Upper lobe of left lung (tissue), 4 donors: ENCODE measurements at regions not wholly inside any gene's neighbourhood (a gene's known extent, or its start where the extent isn't known, plus 50 kb on each side); places are given as distances from the start of the nearest gene placed in this dataset.
"Not testable (repeated sequence)": the region's sequence is repeated elsewhere in the genome, so short reads cannot be mapped to it uniquely, and the experiment has no call there.

Source experiments
- CTCF ChIP-seq, 6 experiments: fragments of 450-650 bp in 4 of 6; fragments of 200-600 bp in 2 of 6; sonication (generic) in 2 of 6; IDR thresholded peaks; one replicate each; pipeline ENCODE4 v1.5.1; 2016 to 2019; ENCODE audit warnings: antibody characterized with exemption in 6 of 6
- EP300 ChIP-seq, 4 donors: sonication (generic); formaldehyde crosslinking; IDR thresholded peaks; one replicate each; pipeline ENCODE4 v1.5.1; 2017; ENCODE audit warnings: antibody characterized with exemption in 4 of 4, control low read depth in 2 of 4
- POLR2A ChIP-seq, 4 donors: fragments of 450-650 bp; IDR thresholded peaks; one replicate each; pipeline ENCODE4 v1.5.1; 2016 to 2017; ENCODE audit warnings: antibody characterized with exemption in 4 of 4, mild to moderate bottlenecking in 2 of 4
- POLR2AphosphoS5 ChIP-seq, 2 donors: sonication (generic); formaldehyde crosslinking; IDR thresholded peaks; one replicate each; pipeline ENCODE4 v1.5.1; 2017; ENCODE audit warnings: antibody characterized with exemption in 2 of 2

- not testable (repeated sequence) for TF ChIP-seq CTCF, POLR2AphosphoS5, POLR2A, EP300 (IDR thresholded peaks at IDR 0.05)
Measured at GRCh38 chr13:22965011-22965857, 215.5 kb upstream of the SGCG start.
